Loucy (cell line): ENCODE measurements at regions not wholly inside any gene's neighbourhood (a gene's known extent, or its start where the extent isn't known, plus 50 kb on each side); places are given as distances from the start of the nearest gene placed in this dataset.

Experiments
- EZH2phosphoT487 ChIP-seq: fragments of 200-600 bp; IDR thresholded peaks from 2 replicates; pipeline ENCODE4 v1.6.1; 2018; ENCODE audit warnings: antibody characterized with exemption, mild to moderate bottlenecking, moderate library complexity, borderline replicate concordance
- TF ChIP-seq, protein P1 (sequence below): fragments of 200-600 bp; sonication (generic); conservative IDR thresholded peaks from 2 replicates; pipeline ENCODE4 v1.5.1; 2014; ENCODE audit warnings: mild to moderate bottlenecking, antibody characterized with exemption, low read length

DNA sequence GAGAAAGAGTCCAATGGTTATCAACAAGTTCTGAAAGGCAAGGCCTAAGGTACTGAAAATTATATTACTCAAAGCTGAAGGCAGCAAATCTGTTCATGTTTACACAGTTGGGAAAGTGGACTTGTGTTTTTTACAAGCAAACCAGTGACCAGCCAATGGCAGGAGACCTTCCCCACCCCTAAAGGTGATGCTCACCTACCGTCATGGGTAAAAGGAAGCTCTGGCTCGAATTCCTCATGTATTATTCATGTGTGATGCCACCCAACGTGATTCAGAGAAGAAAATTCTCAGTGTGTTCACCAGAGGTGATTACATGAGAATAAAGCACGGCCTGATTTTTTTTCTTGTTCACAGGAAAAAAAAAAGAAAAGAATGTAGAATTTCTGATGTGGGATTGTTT lies 1161.2 kb upstream of the SEL1L start:
- TF ChIP-seq, protein P1, sequence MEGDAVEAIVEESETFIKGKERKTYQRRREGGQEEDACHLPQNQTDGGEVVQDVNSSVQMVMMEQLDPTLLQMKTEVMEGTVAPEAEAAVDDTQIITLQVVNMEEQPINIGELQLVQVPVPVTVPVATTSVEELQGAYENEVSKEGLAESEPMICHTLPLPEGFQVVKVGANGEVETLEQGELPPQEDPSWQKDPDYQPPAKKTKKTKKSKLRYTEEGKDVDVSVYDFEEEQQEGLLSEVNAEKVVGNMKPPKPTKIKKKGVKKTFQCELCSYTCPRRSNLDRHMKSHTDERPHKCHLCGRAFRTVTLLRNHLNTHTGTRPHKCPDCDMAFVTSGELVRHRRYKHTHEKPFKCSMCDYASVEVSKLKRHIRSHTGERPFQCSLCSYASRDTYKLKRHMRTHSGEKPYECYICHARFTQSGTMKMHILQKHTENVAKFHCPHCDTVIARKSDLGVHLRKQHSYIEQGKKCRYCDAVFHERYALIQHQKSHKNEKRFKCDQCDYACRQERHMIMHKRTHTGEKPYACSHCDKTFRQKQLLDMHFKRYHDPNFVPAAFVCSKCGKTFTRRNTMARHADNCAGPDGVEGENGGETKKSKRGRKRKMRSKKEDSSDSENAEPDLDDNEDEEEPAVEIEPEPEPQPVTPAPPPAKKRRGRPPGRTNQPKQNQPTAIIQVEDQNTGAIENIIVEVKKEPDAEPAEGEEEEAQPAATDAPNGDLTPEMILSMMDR = no peak
- TF ChIP-seq EZH2phosphoT487 = no peak
